Thoracic aorta (tissue), 2 donors: ENCODE measurements at regions not wholly inside any gene's neighbourhood (a gene's known extent, or its start where the extent isn't known, plus 50 kb on each side); places are given as distances from the start of the nearest gene placed in this dataset.

Source experiments
- ATAC-seq: fragments of 150-250 bp; one replicate; pipeline ENCODE4 v1.8.0; 2017; ENCODE audit warnings: low read depth; ENCODE audit not compliant: insufficient number of reproducible peaks, low FRiP score
- DNase-seq: peaks from one replicate; pipeline ENCODE4 v3.0.0-alpha.2; 2020; ENCODE audit warnings: low spot score
- H3K27ac ChIP-seq, 2 donors: fragments of 200-600 bp; sonication (generic); 1 replicate in 1 of 2; 2 replicates in 1 of 2; pipeline ENCODE4 v1.5.1; 2016; ENCODE audit warnings: mild to moderate bottlenecking in 2 of 2, moderate library complexity in 2 of 2
- H3K27me3 ChIP-seq: fragments of 200-600 bp; sonication (generic); replicated peaks from 2 replicates; pipeline ENCODE4 v1.6.0; 2016; ENCODE audit warnings: mild to moderate bottlenecking; ENCODE audit not compliant: insufficient read depth
- H3K36me3 ChIP-seq: fragments of 200-600 bp; sonication (generic); one replicate; pipeline ENCODE4 v1.5.1; 2016
- H3K4me1 ChIP-seq, 2 donors: fragments of 200-600 bp; sonication (generic); 1 replicate in 1 of 2; 2 replicates in 1 of 2; pipeline versions ENCODE4 v1.5.1 to v1.6.0; 2016; ENCODE audit warnings: low read depth in 2 of 2, mild to moderate bottlenecking in 1 of 2; ENCODE audit not compliant: control insufficient read depth in 1 of 2
- H3K4me3 ChIP-seq: fragments of 200-600 bp; sonication (generic); 2 replicates; pipeline ENCODE4 v1.5.1; 2016; ENCODE audit warnings: mild to moderate bottlenecking
- H3K9me3 ChIP-seq: fragments of 200-600 bp; sonication (generic); 2 replicates; pipeline ENCODE4 v1.5.1; 2016
- TF ChIP-seq, protein P1 (sequence below): fragments of 200-600 bp; sonication (generic); IDR thresholded peaks from one replicate; pipeline ENCODE4 v1.5.1; 2019; ENCODE audit warnings: antibody characterized with exemption

DNA sequence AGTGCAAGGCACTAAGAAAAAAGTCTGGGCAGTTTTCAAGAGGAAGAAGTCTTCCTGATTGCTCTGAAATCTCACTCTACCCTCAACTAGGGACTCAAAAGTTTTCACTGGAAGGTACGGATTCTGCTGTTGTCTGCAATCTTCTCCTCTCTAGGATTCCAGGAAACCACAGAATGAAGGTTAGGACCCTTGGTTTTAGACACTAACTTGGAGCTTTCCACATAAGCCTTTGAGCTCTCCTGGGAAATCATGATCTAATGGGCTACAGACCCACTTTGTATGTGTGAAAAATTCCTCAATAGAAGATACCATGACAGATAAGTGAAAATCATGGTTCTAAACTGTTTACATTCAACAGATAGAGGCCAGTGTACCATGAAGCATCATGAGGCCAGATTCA is 265.1 kb downstream of the PSAT1 start:
- Histone ChIP-seq H3K9me3 (no peaks in the 10 kb centered on the region), H3K4me3 (no peak overlapping the region), H3K4me1 (no peaks in the 10 kb centered on the region), H3K27ac (no peak overlapping the region), H3K36me3 (no peaks in the 10 kb centered on the region), H3K27me3 (no peaks in the 10 kb centered on the region)
- TF ChIP-seq, protein P1, sequence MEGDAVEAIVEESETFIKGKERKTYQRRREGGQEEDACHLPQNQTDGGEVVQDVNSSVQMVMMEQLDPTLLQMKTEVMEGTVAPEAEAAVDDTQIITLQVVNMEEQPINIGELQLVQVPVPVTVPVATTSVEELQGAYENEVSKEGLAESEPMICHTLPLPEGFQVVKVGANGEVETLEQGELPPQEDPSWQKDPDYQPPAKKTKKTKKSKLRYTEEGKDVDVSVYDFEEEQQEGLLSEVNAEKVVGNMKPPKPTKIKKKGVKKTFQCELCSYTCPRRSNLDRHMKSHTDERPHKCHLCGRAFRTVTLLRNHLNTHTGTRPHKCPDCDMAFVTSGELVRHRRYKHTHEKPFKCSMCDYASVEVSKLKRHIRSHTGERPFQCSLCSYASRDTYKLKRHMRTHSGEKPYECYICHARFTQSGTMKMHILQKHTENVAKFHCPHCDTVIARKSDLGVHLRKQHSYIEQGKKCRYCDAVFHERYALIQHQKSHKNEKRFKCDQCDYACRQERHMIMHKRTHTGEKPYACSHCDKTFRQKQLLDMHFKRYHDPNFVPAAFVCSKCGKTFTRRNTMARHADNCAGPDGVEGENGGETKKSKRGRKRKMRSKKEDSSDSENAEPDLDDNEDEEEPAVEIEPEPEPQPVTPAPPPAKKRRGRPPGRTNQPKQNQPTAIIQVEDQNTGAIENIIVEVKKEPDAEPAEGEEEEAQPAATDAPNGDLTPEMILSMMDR: no peak
- ATAC-seq (no peak), DNase-seq (no peak)

DNA sequence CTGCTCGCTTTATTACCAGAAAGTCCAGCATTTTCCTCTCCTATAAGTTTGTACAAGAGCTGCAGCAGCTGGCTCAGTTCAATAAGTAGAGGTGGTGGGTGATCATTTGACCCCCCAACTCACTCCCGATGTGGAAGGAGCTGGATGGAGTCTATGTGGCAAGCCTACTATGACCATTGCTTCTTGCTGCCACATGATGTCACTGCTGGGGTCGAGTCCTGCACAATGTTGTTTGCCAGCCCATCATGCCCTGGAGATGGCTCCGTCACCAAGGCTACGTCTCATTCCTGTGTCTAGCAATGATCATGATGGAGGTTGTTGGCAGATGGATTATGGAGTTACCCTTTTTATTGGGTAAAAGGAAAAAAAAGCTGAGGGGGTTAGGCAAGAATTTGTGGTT is 266.3 kb downstream of the PSAT1 start:
- H3K4me1 ChIP-seq: no peaks in the 10 kb centered on the region
- DNase-seq (no peak), ATAC-seq (no peak)
- no peaks in the 10 kb centered on the region for H3K9me3 ChIP-seq
- H3K27ac ChIP-seq: no peak overlapping the region
- TF ChIP-seq, protein P1: no peak
- no peaks in the 10 kb centered on the region for H3K36me3 ChIP-seq
- H3K27me3 ChIP-seq: no peaks in the 10 kb centered on the region
- no peak overlapping the region for H3K4me3 ChIP-seq

DNA sequence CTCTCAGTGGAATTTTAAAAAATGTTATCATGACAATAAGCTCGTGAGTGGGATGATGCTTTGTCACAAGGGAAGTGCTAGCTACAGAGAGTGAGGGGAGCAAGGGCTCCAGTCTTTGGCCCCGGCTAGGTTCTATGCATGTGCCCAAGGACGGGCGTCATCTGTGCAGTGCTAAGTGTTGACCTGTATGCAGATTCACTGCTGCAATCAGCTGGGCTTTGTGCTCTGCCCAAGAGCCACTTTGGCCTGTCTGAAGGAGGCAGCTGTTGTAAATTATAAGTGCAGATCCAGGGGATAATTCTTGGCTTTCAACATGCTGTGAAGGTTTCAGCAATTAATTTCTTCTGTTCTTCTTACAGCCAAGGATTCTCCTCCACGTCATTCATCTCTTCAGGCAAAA is 268.6 kb downstream of the PSAT1 start:
- DNase-seq: no peak
- TF ChIP-seq, protein P1: no peak
- no peak for ATAC-seq

DNA sequence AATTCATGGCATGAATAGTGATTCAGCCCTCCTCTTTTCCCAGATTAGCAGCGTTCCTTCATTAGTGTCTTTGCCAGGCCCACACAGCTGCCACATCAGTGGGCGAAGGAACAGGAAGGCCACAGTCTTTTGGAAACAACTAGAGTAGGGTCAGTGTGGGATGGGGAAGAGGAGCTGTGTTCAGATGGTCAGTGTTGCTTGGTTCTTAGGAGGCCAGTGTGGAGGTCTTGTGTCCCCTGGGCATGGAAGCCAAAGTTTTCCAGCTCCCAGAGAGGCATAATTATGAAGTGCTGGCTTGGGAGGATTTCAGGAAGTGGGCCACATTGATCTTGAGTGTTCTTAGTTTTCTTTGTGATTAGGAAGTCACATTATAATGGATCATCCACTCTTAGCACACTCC is 269.6 kb downstream of the PSAT1 start:
- Histone ChIP-seq H3K9me3 (no peaks in the 10 kb centered on the region), H3K4me1 (no peaks in the 10 kb centered on the region), H3K4me3 (no peak overlapping the region), H3K27ac (no peak overlapping the region), H3K36me3 (no peaks in the 10 kb centered on the region), H3K27me3 (no peaks in the 10 kb centered on the region)
- TF ChIP-seq, protein P1: no peak
- DNase-seq: no peak
- ATAC-seq: no peak

More for the DNA sequence above, 268.6 kb downstream of the PSAT1 start:
- Histone ChIP-seq H3K27me3 (no peaks in the 10 kb centered on the region), H3K4me3 (no peak overlapping the region), H3K4me1 (no peaks in the 10 kb centered on the region), H3K36me3 (no peaks in the 10 kb centered on the region), H3K27ac (no peak overlapping the region), H3K9me3 (no peaks in the 10 kb centered on the region)

DNA sequence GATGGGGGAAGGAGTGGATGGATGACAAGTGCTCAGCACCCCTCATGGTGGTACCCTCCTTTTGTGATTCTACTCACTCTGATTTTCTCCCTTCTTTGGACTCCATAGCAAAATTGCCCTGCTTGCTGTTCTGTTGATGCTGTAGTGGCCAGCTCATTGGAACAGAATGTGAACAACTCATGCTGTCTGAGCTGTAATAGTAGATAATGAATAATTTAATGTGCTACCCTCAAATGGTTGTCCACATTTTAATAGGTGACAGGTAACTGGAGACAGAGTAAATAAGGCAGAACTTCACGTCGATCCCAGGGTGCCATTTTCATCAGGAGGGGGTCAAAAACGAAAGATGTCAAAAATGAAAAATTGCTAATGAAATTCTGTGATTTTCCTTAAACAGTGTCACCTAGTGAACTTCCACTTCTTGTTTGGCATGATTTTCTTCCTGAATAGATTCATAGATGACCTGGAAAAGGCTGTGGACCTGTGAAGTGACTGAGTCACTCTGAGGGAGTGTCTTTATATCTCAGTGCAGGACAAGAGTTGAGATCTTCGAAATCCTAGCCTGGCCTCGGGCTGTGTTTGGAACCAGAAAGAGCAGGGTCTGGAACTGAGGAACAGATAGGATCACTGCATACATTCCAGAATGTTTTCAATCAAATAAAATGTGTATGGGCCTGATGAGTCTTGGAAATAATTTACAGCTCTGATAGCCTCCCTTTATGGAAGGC is 270.2 kb downstream of the PSAT1 start:
- H3K9me3 ChIP-seq: no peaks in the 10 kb centered on the region
- no peaks in the 10 kb centered on the region for H3K4me1 ChIP-seq
- TF ChIP-seq, protein P1: no peak
- no peaks in the 10 kb centered on the region for H3K27me3 ChIP-seq
- DNase-seq (no peak), ATAC-seq (no peak)
- H3K36me3 ChIP-seq: no peaks in the 10 kb centered on the region
- H3K27ac ChIP-seq: no peak overlapping the region
- H3K4me3 ChIP-seq: no peak overlapping the region
